HG02759 (cell line): ENCODE measurements at regions not wholly inside any gene's neighbourhood (a gene's known extent, or its start where the extent isn't known, plus 50 kb on each side); places are given as distances from the start of the nearest gene placed in this dataset.
"Not testable (repeated sequence)": the region's sequence is repeated elsewhere in the genome, so short reads cannot be mapped to it uniquely, and the experiment has no call there.

Experiments
- ATAC-seq: cut with Tn5 transposase; IDR thresholded peaks from one replicate; pipeline ENCODE4 v1.9.1; 2021; ENCODE audit warnings: mild to moderate bottlenecking, moderate library complexity; ENCODE audit not compliant: unreplicated experiment

- no peak for ATAC-seq
Observed at GRCh38 chr2:224263571-224264043, 138.3 kb downstream of the FAM124B start.

- no peak for ATAC-seq
Observed at GRCh38 chr2:224261326-224261725, 140.6 kb downstream of the FAM124B start.

GRCh38 chr2:224260372-224261020 lies 141.4 kb downstream of the FAM124B start:
- no peak for ATAC-seq

GRCh38 chr2:224259831-224260230 lies 142.1 kb downstream of the FAM124B start:
- no peak for ATAC-seq

DNA sequence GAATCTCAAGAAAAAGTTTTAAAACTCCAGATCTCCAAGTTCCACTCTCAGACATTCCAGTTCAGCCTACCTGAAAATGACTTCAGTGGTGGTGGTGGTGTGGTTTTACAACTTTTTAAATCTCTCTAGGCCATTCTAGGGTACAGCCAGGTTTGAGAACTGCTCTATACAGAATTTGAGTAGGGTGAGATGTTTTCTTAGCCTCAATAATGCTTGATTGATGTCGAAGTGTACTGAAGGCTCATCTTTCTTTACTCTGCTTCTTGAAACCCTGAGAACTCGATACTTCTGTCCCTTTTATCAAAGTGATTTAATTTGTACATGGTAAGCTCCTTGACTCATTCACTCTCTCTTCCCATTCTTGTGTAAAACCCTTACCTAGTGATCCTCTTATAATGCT lies 143.8 kb downstream of the FAM124B start:
- no peak for ATAC-seq

DNA sequence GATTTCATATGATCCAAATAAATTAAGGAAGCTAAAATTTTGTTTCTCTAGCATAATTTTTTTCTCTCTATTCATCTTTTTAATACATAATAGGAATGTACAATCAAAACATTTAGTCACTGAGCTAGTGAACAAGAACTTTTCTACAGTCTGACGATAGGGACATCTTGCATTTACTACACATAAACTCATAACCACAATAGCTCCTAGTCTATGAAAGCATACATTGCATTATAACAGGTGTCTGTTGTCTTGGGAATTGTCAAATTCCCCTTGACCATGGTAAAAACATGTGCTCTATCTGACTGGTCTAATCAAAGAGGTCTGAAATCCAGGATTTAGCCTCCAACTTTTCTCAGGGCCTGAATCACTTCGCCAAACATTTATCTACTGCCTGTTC lies 144.8 kb downstream of the FAM124B start:
- no peak for ATAC-seq

DNA sequence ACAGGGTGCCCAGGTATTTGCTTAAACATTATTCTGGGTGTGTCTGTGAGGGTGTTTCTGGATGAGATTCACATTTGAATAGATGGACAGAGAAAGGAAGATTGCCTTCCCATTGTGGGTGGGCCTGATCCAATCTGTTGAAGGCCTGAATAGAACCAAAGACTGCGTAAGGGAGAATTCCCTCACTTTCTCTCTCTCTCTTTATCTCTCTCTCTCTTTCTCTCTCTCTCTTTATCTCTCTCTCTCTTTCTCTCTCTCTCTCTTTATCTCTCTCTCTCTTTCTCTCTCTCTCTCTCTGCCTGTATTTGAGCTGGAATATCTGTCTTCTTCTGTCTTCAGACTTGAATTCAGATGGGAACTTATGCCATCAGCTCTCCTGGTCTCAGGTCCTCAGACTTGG lies 148.4 kb downstream of the FAM124B start:
- no peak for ATAC-seq

DNA sequence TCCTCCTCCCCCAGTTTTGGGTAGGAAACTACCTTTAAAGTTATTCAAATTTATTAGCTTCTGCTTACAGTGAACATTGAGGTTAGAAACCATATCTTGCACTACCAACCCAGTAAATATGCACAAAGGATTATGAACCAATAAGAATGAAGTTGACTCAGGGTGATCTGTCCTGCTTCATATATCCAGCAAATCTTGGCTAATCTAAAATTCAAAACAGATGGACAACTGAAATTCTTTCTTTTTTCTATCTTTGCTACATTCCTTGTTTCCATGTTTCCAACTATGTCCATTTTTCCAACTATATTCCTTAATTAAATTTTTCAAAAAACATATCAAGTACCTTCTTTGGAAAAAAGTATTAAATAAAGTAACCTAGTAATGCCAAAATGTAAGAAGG lies 149.3 kb downstream of the FAM124B start:
- no peak for ATAC-seq

GRCh38 chr2:224248944-224249371 lies 152.9 kb downstream of the FAM124B start:
- ATAC-seq, result no peak

- ATAC-seq, result no peak
Observed at GRCh38 chr2:224242561-224242960, 159.3 kb downstream of the FAM124B start.

DNA sequence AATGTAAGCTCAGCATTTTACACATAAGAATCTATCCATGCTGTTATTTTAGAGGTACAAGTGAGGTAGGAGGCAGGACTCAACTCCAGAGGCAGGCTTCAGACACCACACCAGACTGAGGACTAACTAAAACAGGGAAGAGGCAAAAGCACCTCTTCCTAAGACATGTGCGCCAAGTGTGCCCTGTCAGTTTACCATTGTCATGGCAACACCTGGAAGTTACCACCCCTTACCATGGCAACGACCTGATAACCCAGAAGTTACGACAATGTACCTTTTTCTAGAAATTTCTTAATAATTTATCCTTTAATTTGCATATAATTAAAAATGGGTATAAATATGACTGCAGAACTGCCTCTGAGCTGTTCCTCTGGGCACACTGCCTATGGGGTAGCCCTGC lies 160.1 kb downstream of the FAM124B start:
- ATAC-seq, result no peak

- no peak for ATAC-seq
Observed at GRCh38 chr2:224241001-224241400, 160.9 kb downstream of the FAM124B start.

DNA sequence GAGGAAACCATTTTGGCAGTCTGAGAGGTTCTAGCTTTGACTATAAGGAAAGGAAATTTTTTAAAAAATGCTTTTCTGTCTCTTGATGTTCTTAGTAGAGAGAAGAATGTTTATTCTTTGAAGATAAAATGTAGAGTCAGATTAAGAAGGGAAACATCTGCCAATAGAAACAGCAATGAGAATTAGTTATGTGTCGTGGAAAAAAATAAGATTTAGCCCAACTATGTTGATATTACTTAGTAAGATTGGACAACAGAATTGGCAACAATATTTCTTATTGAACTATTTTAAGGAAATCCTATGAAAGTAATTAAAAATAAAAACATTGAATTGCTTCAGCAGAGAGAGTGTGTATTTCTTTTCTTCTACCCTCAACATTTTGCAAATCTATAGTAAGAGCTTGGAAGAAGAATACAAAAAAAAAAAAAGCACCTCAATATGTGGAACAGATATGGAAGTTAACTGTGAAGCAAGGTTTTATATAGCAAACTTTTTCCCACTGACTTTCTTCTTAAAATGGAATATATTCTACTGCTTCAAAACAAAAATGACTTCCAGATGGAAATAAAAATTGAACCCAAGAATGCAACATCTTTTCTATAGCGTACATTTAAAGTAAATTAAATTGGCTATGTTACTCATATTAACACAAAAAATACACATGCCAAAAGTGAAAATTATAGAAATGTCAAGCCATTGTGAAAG lies 177.9 kb downstream of the FAM124B start:
- no peak for ATAC-seq

GRCh38 chr2:224222974-224223373 lies 178.9 kb downstream of the FAM124B start:
- ATAC-seq, result no peak

DNA sequence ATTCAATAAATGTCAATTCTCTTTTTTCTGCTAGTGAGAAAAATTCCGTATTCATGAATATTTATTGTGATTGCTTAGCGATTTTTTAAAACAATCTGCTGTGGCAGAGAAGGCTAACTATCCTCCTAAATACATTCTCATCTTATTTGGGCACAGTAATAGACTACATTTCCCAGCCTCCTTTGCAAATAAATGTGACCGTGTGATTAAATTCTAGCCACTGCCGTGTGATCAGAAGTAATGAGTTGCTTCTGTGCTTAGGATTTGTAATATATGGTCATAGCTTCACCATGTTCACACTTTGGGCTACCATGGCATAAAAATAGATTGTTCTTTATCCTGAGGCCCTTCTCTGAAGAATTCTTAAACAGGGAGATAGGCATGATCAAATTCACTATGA lies 179.6 kb downstream of the FAM124B start:
- ATAC-seq, result no peak

DNA sequence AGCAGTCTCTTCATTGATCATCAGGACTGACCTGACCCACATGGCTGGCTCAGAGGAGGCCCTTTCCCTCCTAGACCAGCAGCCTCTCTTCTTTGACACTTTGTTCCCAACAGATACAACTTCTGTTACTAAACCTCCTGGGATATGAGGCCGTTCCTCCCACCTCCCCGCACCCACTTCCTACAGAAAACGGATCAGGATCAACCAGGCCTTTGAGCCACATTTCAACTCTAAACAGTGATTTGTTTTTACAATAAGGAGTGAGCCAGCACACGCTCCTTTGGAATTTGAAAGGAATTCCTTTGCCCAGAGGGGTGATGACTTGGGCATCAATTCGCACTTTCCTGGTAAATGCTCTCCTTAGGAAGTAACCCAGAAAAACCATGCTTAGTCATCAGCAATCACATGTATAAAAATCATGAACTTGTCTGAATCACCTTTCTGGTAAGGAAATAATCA lies 180.4 kb downstream of the FAM124B start:
- ATAC-seq, result no peak

DNA sequence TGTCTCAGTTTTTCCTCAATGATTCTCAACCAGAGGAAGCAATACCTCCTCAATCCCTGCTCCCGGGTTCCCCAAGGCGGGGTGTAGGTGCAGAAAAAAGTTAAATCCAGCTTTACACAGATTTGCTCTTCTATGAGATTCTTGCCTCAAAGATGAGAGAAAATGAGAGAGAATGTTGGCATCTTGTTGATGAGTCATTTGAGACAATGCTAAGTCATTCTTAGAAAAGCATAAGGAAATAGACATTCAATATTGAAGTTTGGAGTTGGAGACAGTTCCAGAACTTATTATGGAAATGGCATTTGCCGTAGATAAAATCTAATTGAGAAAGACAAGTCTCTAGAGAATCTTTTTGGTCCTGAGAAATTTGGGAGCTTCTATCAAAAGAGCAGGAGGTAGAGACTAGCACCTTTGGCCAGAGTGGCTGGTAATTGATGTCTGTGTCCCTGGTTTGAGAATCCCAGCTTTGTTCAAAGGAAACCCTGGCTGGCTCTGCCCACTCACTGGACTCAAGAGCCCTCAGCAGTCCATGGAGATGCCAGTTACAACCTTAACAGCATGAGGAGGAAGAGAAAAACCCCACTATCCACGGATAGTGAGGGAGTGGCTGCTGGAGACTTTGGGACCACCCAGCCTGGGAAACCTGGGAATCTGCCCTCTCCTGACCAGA lies 181.2 kb downstream of the FAM124B start:
- ATAC-seq, result no peak

DNA sequence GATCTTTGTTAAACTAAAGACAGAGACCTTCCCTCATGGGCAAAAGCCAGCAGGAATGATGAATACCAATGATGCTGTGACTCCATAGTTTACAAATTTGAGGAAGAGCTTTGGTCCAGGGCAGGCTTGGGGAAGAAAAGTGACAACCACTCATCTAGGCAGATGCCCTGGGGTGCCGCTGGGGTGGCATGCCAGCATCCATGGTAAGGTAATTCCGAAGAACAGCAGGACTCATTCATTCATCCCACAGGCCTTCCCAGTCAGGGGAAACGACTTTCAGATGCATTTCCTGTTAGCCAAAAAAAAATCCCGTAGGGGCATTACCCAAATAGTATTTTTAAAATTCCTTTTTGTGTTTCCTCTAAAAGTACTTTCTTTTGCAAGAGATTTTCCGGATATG lies 180.7 kb upstream of the SERPINE2 start:
- no peak for ATAC-seq

DNA sequence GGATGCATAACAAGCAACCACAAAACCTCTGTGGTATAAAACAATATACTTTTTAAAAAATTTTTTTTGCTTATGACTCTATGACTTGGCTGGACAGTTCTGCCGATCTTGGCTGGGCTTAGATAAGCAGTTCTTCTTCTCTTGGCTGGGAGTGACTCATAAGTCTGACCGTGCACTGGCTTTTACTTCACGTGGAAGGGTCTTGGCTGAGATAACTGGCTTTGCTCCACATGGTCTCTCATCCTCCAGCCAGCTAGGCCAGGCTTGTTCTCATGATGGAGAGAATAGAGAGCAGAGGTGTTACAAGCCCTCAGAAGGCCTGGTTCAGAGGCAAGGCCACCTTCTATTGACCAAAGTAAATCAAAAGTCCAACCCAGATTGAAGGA lies 178.9 kb upstream of the SERPINE2 start:
- no peak for ATAC-seq

- no peak for ATAC-seq
Observed at GRCh38 chr2:224217233-224217961, 178.3 kb upstream of the SERPINE2 start.

DNA sequence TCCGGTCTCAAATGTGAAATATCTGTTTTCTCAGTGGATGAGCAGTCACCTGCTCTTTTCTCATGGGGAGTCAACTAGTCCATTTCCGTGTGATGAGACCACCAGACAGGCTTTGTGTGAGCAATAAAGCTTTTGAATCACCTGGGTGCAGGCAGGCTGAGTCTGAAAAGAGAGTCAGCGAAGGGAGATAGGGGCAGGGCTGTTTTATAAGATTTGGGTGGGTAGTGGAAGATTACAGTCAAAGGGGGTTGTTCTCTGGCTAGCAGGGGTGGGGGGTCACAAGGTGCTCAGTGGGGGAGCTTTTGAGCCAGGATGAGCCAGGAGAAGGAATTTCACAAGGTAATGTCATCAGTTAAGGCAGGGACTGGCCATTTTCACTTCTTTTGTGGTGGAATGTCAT lies 176.5 kb upstream of the SERPINE2 start:
- not testable (repeated sequence) for ATAC-seq
